Thyroid gland (tissue), 4 donors: ENCODE measurements at regions not wholly inside any gene's neighbourhood (a gene's known extent, or its start where the extent isn't known, plus 50 kb on each side); places are given as distances from the start of the nearest gene placed in this dataset.

Source experiments
- CTCF ChIP-seq, 6 experiments: fragments of 200-600 bp in 3 of 6; fragments of 450-650 bp in 3 of 6; sonication (generic) in 3 of 6; IDR thresholded peaks; one replicate each; pipeline ENCODE4 v1.5.1; 2016 to 2019; ENCODE audit warnings: antibody characterized with exemption in 6 of 6, mild to moderate bottlenecking in 2 of 6, inconsistent platforms in 1 of 6, moderate library complexity in 1 of 6
- POLR2A ChIP-seq, 2 donors: fragments of 450-650 bp; IDR thresholded peaks; one replicate each; pipeline ENCODE4 v1.6.1; 2017; ENCODE audit warnings: antibody characterized with exemption in 2 of 2, mild to moderate bottlenecking in 2 of 2, moderate library complexity in 1 of 2

GRCh38 chr16:49953090-49953489, 71.9 kb upstream of the CNEP1R1 start:
- no peak for TF ChIP-seq CTCF (IDR thresholded peaks at IDR 0.05)
- TF ChIP-seq POLR2A (IDR thresholded peaks at IDR 0.05): no peak
